ENCODE measurements at regions not wholly inside any gene's neighbourhood (a gene's known extent, or its start where the extent isn't known, plus 50 kb on each side); places are given as distances from the start of the nearest gene placed in this dataset.

DNA sequence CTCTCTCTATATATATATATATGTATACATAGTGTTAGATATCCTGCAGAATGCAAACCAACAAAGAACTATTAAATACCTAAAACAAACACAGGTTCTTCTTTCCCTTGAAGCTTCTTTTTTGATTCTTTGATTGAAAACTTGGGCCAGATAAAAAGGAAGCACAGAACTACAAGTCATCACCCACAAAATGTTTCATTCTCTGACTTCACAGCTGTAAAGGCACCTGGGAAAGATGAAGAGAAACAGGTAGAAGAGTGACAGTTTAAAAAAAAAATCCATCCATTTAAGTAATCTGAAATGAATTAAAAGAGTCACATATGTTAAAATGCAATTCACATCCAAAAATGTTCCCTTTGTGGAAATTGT, 90.7 kb upstream of the FNDC3A start:
- DNase-seq = no peak

DNA sequence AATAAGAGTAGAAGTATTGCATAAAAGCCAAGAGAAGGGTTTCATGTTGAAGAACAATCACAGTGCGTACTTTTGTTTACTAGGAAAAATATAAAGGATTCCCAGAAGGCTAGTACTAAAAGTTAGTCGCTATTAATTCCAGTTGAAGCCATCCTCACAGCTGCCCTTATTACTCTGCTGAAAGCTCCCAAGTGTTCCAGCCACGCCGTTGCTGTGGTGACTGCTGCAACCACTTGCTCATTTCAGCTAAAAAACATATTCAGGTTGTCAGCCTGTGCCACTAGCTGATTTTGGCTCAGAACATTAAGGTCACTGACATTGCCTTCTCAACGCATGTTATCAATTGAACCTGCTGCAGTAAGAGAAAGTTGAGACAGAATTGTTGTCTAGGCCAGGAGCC, 87.1 kb upstream of the FNDC3A start:
- DNase-seq = no peak

GRCh38 chr13:48890391-48890790, 85.3 kb upstream of the FNDC3A start:
- DNase-seq = no peak

- DNase-seq = no peak
Measured at GRCh38 chr13:48891586-48891985, 84.1 kb upstream of the FNDC3A start.

DNA sequence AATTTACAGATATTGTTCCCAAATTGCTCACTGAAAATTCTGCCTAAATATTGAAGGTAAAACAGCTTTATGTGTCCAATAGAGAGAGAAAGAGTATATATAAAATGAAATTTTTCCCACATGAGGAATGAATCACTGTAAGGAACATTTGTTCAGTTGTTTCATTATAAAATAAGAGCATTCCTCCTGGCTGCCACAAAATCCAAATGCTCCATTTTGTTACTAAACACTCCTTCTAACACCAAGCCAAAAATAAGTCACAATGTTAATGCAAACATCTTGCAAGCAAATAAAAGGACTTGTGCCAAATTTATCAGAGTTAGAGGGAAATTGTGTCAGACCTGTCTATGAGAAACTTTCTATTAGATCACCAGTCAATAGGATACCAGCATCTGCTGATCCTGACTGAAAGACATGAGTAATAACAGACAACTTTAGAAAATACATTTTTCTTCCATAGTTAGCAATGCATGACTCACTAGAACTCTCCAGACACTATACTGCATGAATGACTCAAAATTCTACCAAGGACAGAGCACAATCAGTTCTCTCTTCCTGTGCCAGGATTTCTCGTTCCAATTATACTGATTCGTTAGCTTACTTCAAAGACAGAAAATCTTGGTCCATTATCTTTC, 83.5 kb upstream of the FNDC3A start:
- DNase-seq = peak in 2 of 58 donors; percentile 40 to 46

DNA sequence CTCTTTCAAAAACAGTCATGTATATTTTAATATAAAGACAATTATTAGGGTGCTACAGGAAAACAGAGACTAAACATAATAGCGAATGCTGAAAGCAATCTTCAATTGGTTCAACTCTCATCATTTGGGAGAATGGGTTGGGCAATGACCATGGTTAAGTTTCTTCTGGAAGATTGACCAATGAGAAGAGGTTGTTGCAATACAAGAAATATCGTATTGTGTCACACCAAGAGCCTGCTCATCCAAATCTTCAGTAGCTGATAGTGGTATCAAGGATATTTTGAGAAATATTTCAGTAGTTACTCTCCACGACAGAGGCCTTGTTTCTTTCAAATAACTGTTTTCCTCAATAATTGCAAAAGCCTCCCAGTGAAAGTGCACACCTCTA, 83.0 kb upstream of the FNDC3A start:
- DNase-seq = no peak

DNA sequence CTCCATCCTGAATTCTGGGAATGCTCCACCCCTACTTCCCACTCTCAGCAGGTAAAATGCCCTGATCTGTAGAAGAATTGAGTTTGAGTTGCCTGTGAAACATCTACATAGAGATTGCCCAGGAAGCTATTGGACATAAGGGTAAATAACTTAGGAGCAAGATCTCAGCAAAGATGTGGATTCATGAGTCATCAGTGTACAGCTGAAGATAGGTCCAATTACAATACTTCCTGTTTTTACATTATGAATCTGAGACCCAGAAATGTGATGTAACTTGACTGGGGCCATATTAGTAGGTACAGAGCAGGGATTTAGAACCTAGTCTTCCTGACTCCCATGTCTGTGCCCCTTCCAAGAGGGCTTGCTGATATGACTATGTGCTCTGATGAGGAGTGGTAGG, 79.4 kb upstream of the FNDC3A start:
- DNase-seq = no peak

- DNase-seq = no peak
Measured at GRCh38 chr13:48901781-48902180, 73.9 kb upstream of the FNDC3A start.

GRCh38 chr13:48902368-48902767, 73.3 kb upstream of the FNDC3A start:
- no peak for DNase-seq

GRCh38 chr13:48904668-48905290, 70.9 kb upstream of the FNDC3A start:
- no peak for DNase-seq

GRCh38 chr13:48906200-48906599, 69.5 kb upstream of the FNDC3A start:
- no peak for DNase-seq

DNA sequence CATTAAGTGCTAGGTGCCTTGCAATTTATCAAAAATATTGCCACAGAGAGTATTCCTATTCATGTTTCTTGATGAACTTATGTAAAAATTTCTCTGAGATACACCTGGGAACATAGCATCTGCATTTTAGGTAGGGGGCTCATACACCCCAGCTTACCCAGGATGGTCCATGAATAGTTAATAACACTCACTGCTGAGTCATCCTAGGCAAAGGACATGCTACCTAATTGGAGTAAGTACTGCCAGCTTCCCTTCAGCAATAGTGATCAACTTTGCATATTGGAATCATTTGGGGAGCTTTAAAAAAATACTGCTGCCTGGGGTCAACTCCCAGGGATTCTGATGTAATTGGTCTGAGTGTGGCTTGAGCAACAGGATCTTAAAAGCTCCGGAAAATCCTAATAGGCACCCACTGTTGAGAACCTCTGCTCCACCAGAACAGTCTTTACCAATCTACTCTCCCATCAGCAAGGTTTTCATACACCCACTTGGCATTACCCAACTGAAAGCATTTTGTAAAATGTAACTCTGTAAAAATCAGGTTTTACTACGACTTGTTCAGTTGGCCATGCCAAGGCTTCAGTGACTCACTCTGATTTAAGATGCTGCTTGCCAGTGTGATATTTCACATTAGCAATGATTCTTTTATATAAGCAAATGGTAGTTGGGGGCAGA, 67.2 kb upstream of the FNDC3A start:
- peak in 7 of 58 donors; percentile 4 to 24 (median 8) for DNase-seq

- DNase-seq = peak in 1 of 58 donors; percentile 13
Measured at GRCh38 chr13:48909056-48909389, 66.7 kb upstream of the FNDC3A start.

DNA sequence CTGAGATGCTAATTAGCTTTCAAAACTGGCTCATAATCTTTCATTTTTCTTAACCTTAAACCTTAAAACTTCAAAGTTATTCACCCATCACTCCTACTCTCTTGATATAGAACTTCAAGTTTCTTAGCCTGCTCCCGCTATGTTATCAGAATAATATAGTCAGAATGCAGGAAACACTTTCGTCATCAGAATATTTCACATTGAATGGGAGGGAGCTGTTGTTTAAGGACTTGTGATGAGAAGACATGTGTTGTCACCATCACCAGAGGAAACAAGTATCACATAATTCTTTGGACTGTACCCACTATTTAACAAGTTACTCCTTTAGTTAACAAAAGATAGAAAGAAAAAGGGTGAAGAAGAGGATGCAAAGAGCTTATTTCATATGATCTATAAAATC, 65.0 kb upstream of the FNDC3A start:
- no peak for DNase-seq

- DNase-seq = no peak
Measured at GRCh38 chr13:48919751-48920150, 56.0 kb upstream of the FNDC3A start.

DNA sequence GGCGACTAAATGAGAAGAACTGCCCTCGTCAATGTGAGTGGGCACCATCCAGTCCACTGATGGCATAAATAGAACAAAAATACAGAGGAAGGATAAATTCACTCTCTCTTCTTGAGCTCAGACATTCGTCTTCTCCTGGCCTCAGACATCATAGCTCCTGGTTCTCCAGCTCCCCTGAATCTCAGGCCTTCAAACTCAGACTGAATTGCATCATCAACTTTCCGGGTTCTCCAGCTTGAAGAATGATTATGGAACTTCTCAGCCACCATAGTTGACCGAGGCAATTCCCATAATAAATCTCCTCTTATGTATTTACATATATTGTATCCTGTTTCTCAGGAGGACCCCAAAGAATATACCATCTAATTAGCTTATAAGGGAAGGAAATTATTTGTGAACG, 55.0 kb upstream of the FNDC3A start:
- no peak for DNase-seq

DNA sequence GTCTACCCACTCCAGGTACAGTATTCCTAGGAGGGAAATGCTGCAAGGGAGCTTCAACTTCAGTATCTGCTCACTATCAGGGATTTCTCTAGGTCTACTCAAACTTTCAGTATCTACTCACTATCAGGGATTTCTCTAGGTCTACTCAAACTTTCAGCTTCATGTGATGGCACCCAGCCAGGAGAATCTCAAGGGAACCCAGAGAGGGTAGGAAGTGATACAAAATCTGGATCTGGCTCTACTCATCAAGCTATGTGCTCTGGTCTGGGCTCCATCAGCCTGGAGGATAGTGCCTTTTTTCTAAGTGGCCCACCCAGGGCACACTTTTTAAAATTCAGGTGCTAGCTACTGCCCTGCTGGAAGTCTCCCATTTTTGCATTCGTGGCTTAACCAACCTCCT, 52.3 kb upstream of the FNDC3A start:
- DNase-seq = no peak

- no peak for DNase-seq
Measured at GRCh38 chr13:48925001-48925400, 50.7 kb upstream of the FNDC3A start.

Measured in anterior cingulate cortex (tissue), 58 donors.